ENCODE measurements at regions not wholly inside any gene's neighbourhood (a gene's known extent, or its start where the extent isn't known, plus 50 kb on each side); places are given as distances from the start of the nearest gene placed in this dataset.

- no peak for DNase-seq (ENCODE audit: low spot score)
- no peak overlapping the region for H3K27ac Mint-ChIP-seq
Observed at GRCh38 chrX:141989815-141990214, 86.1 kb downstream of the MAGEC1 start.

More at GRCh38 chrX:141989815-141990214, 86.1 kb downstream of the MAGEC1 start:
- TF ChIP-seq, protein P1, sequence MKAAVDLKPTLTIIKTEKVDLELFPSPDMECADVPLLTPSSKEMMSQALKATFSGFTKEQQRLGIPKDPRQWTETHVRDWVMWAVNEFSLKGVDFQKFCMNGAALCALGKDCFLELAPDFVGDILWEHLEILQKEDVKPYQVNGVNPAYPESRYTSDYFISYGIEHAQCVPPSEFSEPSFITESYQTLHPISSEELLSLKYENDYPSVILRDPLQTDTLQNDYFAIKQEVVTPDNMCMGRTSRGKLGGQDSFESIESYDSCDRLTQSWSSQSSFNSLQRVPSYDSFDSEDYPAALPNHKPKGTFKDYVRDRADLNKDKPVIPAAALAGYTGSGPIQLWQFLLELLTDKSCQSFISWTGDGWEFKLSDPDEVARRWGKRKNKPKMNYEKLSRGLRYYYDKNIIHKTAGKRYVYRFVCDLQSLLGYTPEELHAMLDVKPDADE (IDR thresholded peaks at IDR 0.05), result no peak
- TF ChIP-seq STAT1 (IDR thresholded peaks at IDR 0.05; ENCODE audit: unreplicated experiment), result no peak
- TF ChIP-seq, protein P2, sequence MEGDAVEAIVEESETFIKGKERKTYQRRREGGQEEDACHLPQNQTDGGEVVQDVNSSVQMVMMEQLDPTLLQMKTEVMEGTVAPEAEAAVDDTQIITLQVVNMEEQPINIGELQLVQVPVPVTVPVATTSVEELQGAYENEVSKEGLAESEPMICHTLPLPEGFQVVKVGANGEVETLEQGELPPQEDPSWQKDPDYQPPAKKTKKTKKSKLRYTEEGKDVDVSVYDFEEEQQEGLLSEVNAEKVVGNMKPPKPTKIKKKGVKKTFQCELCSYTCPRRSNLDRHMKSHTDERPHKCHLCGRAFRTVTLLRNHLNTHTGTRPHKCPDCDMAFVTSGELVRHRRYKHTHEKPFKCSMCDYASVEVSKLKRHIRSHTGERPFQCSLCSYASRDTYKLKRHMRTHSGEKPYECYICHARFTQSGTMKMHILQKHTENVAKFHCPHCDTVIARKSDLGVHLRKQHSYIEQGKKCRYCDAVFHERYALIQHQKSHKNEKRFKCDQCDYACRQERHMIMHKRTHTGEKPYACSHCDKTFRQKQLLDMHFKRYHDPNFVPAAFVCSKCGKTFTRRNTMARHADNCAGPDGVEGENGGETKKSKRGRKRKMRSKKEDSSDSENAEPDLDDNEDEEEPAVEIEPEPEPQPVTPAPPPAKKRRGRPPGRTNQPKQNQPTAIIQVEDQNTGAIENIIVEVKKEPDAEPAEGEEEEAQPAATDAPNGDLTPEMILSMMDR (conservative IDR thresholded peaks at IDR 0.05; ENCODE audit: low read depth in 2 of 2), result no peak
- no peak for TF ChIP-seq EZH2phosphoT487 (IDR thresholded peaks at IDR 0.05; ENCODE audit: unreplicated experiment)
- TF ChIP-seq POLR2AphosphoS5 (IDR thresholded peaks at IDR 0.05; ENCODE audit: low read depth), result no peak
- no peak for TF ChIP-seq CREB1 (CRISPR knock-in tag; IDR thresholded peaks at IDR 0.05; ENCODE audit: low read depth)
- TF ChIP-seq NANOG (IDR thresholded peaks at IDR 0.05; ENCODE audit: borderline replicate concordance), result no peak
- no peak for TF ChIP-seq EZH2 (IDR thresholded peaks at IDR 0.05; ENCODE audit: low read depth, unreplicated experiment)
- TF ChIP-seq ZNF462 (CRISPR knock-in tag; IDR thresholded peaks at IDR 0.05), result no peak
- no peak for TF ChIP-seq JUNB (IDR thresholded peaks at IDR 0.05; ENCODE audit: unreplicated experiment)
- no peak for TF ChIP-seq REST (IDR thresholded peaks at IDR 0.05; ENCODE audit: unreplicated experiment)
- TF ChIP-seq ZNF331 (CRISPR knock-in tag; IDR thresholded peaks at IDR 0.05; ENCODE audit: low read depth), result no peak
- TF ChIP-seq ZNF114 (CRISPR knock-in tag; IDR thresholded peaks at IDR 0.05), result no peak
- no peak for ATAC-seq
- Histone ChIP-seq H2AFZ (no peak overlapping the region), H3F3A (replicated peaks; ENCODE audit: low read depth) (no peaks in the 10 kb centered on the region), H3K27me3 (ENCODE audit: insufficient read depth) (no peaks in the 10 kb centered on the region), H3K27ac (ENCODE audit: low read depth) (no peak overlapping the region), H4K20me1 (replicated peaks; ENCODE audit: insufficient read depth) (no peaks in the 10 kb centered on the region), H3K79me2 (replicated peaks; ENCODE audit: insufficient read depth) (no peaks in the 10 kb centered on the region), H3K4me1 (ENCODE audit: insufficient read depth) (no peaks in the 10 kb centered on the region), H3K36me3 (ENCODE audit: insufficient read depth) (no peaks in the 10 kb centered on the region), H3K4me2 (no peak overlapping the region), H3K9me2 (ENCODE audit: insufficient read depth) (no peaks in the 10 kb centered on the region), H3K4me3 (no peak overlapping the region)
- Mint-ChIP-seq H3K27me3 (ENCODE audit: insufficient read depth, low read depth, poor library complexity) (peaks cover 4% of the 10 kb centered on the region), H3K36me3 (ENCODE audit: low read depth) (no peaks in the 10 kb centered on the region), H3K4me1 (no peaks in the 10 kb centered on the region), H3K9me3 (peaks cover 13% of the 10 kb centered on the region), H3K4me3 (no peak overlapping the region)

Measured in GM23338 (cell line).